IMR-90 (cell line): ENCODE measurements at regions not wholly inside any gene's neighbourhood (a gene's known extent, or its start where the extent isn't known, plus 50 kb on each side); places are given as distances from the start of the nearest gene placed in this dataset.
A peak's percentile ranks its signal among the peaks of the same experiment; 100 is the strongest.

Source experiments
- ATAC-seq: fragments of 200-7000 bp; cut with Tn5 transposase; 2 replicates; pipeline ENCODE4 v1.9.1; 2020; ENCODE audit warnings: low read depth, mild to moderate bottlenecking, moderate library complexity
- BruUV-seq: library from RNA; stranded (reverse); fragments of 400-500 nt; replicated peaks from 2 replicates; lab custom pipeline; 2021; lab: Mats Ljungman, UMichigan
- CTCF ChIA-PET: fragments of 300-600 bp; formaldehyde crosslinking; extraction: SDS; loops from one replicate; lab custom pipeline; 2021; ENCODE audit warnings: antibody characterized with exemption; lab: Yijun Ruan, JAX
- POLR2A ChIA-PET: fragments of 300-600 bp; sonication (Branson Sonifier 250); formaldehyde crosslinking; loops from one replicate; lab custom pipeline; 2022; ENCODE audit warnings: antibody characterized with exemption; ENCODE audit not compliant: unreplicated experiment; lab: Charles Lee
- DNase-seq: peaks from one replicate; pipeline ENCODE4 v3.0.0; 2013
- H2AFZ ChIP-seq: replicated peaks from 2 replicates; pipeline ENCODE3; 2013; ENCODE audit warnings: low read length, mild to moderate bottlenecking; ENCODE audit not compliant: poor library complexity
- H2AK5ac ChIP-seq: 2 replicates; pipeline ENCODE4 v1.6.1; 2013; ENCODE audit warnings: low read depth, low read length, inconsistent platforms
- H2AK9ac ChIP-seq: replicated peaks from 2 replicates; pipeline ENCODE3; 2013; ENCODE audit warnings: mild to moderate bottlenecking, low read depth, low read length, moderate library complexity; ENCODE audit not compliant: poor library complexity
- H2BK120ac ChIP-seq: 2 replicates; pipeline ENCODE4 v1.6.1; 2013; ENCODE audit warnings: low read depth, low read length, inconsistent platforms
- H2BK15ac ChIP-seq: 3 replicates; pipeline ENCODE4 v1.6.1; 2013; ENCODE audit warnings: low read depth, low read length, inconsistent platforms
- H2BK20ac ChIP-seq: 2 replicates; pipeline ENCODE4 v1.6.1; 2013; ENCODE audit warnings: low read depth, mild to moderate bottlenecking, inconsistent platforms, low read length, moderate library complexity
- H2BK5ac ChIP-seq: 2 replicates; pipeline ENCODE4 v1.6.1; 2013; ENCODE audit warnings: mild to moderate bottlenecking, low read depth, low read length, inconsistent platforms; ENCODE audit not compliant: poor library complexity, severe bottlenecking
- H3K14ac ChIP-seq: replicated peaks from 2 replicates; pipeline ENCODE4 v1.6.1; 2013; ENCODE audit warnings: low read depth, low read length, inconsistent platforms
- H3K18ac ChIP-seq: 2 replicates; pipeline ENCODE4 v1.6.1; 2013; ENCODE audit warnings: low read depth, low read length, control low read depth
- H3K23ac ChIP-seq: 2 replicates; pipeline ENCODE4 v1.6.1; 2013; ENCODE audit warnings: low read depth, low read length, inconsistent platforms
- H3K27ac ChIP-seq: 2 replicates; pipeline ENCODE4 v1.5.1; 2013; ENCODE audit warnings: mild to moderate bottlenecking, control low read depth, low read length; ENCODE audit not compliant: insufficient read depth
- H3K27me3 ChIP-seq: 2 replicates; pipeline ENCODE4 v1.6.1; 2013; ENCODE audit warnings: low read length; ENCODE audit not compliant: control insufficient read depth, insufficient read depth
- H3K36me3 ChIP-seq: 2 replicates; pipeline ENCODE4 v1.6.1; 2013; ENCODE audit warnings: low read length, mixed read lengths; ENCODE audit not compliant: control insufficient read depth, insufficient read depth
- H3K4ac ChIP-seq: 2 replicates; pipeline ENCODE4 v1.6.1; 2013; ENCODE audit warnings: low read depth, low read length, inconsistent platforms
- H3K4me1 ChIP-seq: 2 replicates; pipeline ENCODE4 v1.6.1; 2013; ENCODE audit warnings: low read length, mixed read lengths; ENCODE audit not compliant: control insufficient read depth, insufficient read depth
- H3K4me2 ChIP-seq: 2 replicates; pipeline ENCODE4 v1.6.1; 2013; ENCODE audit warnings: low read depth, mild to moderate bottlenecking, control low read depth, low read length, moderate library complexity
- H3K4me3 ChIP-seq: 2 replicates; pipeline ENCODE4 v1.5.1; 2013; ENCODE audit warnings: low read depth, mild to moderate bottlenecking, control low read depth, low read length, moderate library complexity; ENCODE audit not compliant: insufficient read depth
- H3K56ac ChIP-seq: 2 replicates; pipeline ENCODE4 v1.6.1; 2013; ENCODE audit warnings: low read length, inconsistent platforms; ENCODE audit not compliant: insufficient read depth; ENCODE audit errors: extremely low read depth
- H3K79me1 ChIP-seq, 2 experiments: 2 replicates each; pipeline ENCODE4 v1.6.1; 2013; ENCODE audit warnings: low read length in 2 of 2, inconsistent platforms in 1 of 2, low read depth in 1 of 2
- H3K9ac ChIP-seq: 2 replicates; pipeline ENCODE4 v1.6.1; 2013; ENCODE audit warnings: low read depth, low read length, control low read depth
- H3K9me1 ChIP-seq: 2 replicates; pipeline ENCODE4 v1.6.1; 2013; ENCODE audit warnings: low read length, inconsistent platforms; ENCODE audit not compliant: insufficient read depth
- H3K9me3 ChIP-seq: 2 replicates; pipeline ENCODE4 v1.6.1; 2013; ENCODE audit warnings: low read length; ENCODE audit not compliant: control insufficient read depth, insufficient read depth
- H4K20me1 ChIP-seq: 2 replicates; pipeline ENCODE4 v1.6.1; 2013; ENCODE audit warnings: low read length, inconsistent platforms; ENCODE audit not compliant: insufficient read depth
- H4K5ac ChIP-seq: 2 replicates; pipeline ENCODE4 v1.6.1; 2013; ENCODE audit warnings: mild to moderate bottlenecking, low read depth, low read length, control low read depth
- H4K8ac ChIP-seq, 2 experiments: 2 replicates each; pipeline ENCODE4 v1.6.1; 2013; ENCODE audit warnings: low read depth in 2 of 2, low read length in 2 of 2, control low read depth in 1 of 2, inconsistent platforms in 1 of 2
- H4K91ac ChIP-seq: 2 replicates; pipeline ENCODE4 v1.6.1; 2013; ENCODE audit warnings: low read depth, low read length, inconsistent platforms; ENCODE audit not compliant: insufficient read depth
- BHLHE40 ChIP-seq: fragments of 150-350 bp; IDR thresholded peaks from 2 replicates; pipeline ENCODE4 v1.6.1; 2016; ENCODE audit warnings: mild to moderate bottlenecking, low read depth, low read length
- CEBPB ChIP-seq: IDR thresholded peaks from 2 replicates; pipeline ENCODE4 v1.6.1; 2012; ENCODE audit warnings: low read depth, low read length, improper control_type of control experiment
- CHD1 ChIP-seq: IDR thresholded peaks from 2 replicates; pipeline ENCODE4 v1.6.1; 2012; ENCODE audit warnings: low read depth, low read length, improper control_type of control experiment
- CTCF ChIP-seq: conservative IDR thresholded peaks from 2 replicates; pipeline ENCODE4 v1.5.1; 2012; ENCODE audit warnings: mild to moderate bottlenecking, low read depth, low read length, improper control_type of control experiment
- ELK1 ChIP-seq: fragments of 150-350 bp; IDR thresholded peaks from 2 replicates; pipeline ENCODE4 v1.6.1; 2016; ENCODE audit warnings: low read depth, mild to moderate bottlenecking, low read length, moderate library complexity, borderline replicate concordance
- FOS ChIP-seq: fragments of 150-350 bp; IDR thresholded peaks from 2 replicates; pipeline ENCODE4 v1.6.1; 2016; ENCODE audit warnings: low read depth, low read length
- MAFK ChIP-seq: IDR thresholded peaks from 2 replicates; pipeline ENCODE4 v1.6.1; 2012; ENCODE audit warnings: low read depth, low read length, improper control_type of control experiment
- MAZ ChIP-seq: IDR thresholded peaks from 2 replicates; pipeline ENCODE4 v1.6.1; 2012; ENCODE audit warnings: low read depth, mild to moderate bottlenecking, low read length, improper control_type of control experiment, moderate library complexity, borderline replicate concordance
- MXI1 ChIP-seq: IDR thresholded peaks from 2 replicates; pipeline ENCODE4 v1.6.1; 2012; ENCODE audit warnings: low read depth, mild to moderate bottlenecking, low read length, moderate library complexity, borderline replicate concordance
- NFE2L2 ChIP-seq: fragments of 150-350 bp; IDR thresholded peaks from 2 replicates; pipeline ENCODE4 v1.6.1; 2016; ENCODE audit warnings: low read depth, mild to moderate bottlenecking, low read length
- POLR2A ChIP-seq: IDR thresholded peaks from 2 replicates; pipeline ENCODE4 v1.6.1; 2012; ENCODE audit warnings: mild to moderate bottlenecking, low read depth, low read length
- RAD21 ChIP-seq: IDR thresholded peaks from 2 replicates; pipeline ENCODE4 v1.6.1; 2012; ENCODE audit warnings: low read length, improper control_type of control experiment
- RCOR1 ChIP-seq: IDR thresholded peaks from 2 replicates; pipeline ENCODE4 v1.6.1; 2012; ENCODE audit warnings: mild to moderate bottlenecking, low read length, improper control_type of control experiment; ENCODE audit not compliant: insufficient replicate concordance
- SMC3 ChIP-seq: fragments of 150-350 bp; IDR thresholded peaks from 2 replicates; pipeline ENCODE4 v1.6.1; 2016; ENCODE audit warnings: low read depth, mild to moderate bottlenecking, antibody characterized with exemption, low read length, moderate library complexity
- USF2 ChIP-seq: fragments of 150-350 bp; IDR thresholded peaks from 2 replicates; pipeline ENCODE4 v1.6.1; 2017; ENCODE audit warnings: mild to moderate bottlenecking, antibody characterized with exemption, low read length, low read depth
- WGBS, 2 experiments: methylation state at CpG; one replicate each; pipeline versions ENCODE4 v1.1.5 to v1.1.7; 2013; ENCODE audit warnings: missing lambda C conversion rate in 2 of 2; ENCODE audit not compliant: insufficient read length in 1 of 2; ENCODE audit errors: extremely low coverage in 2 of 2; 5-methylcytosine and 5-hydroxymethylcytosine counted together
- dilution Hi-C: fragments of 300-500 bp; cut with HindIII; formaldehyde crosslinking; loops from one replicate; pipeline ENCODE4 v1.14.3; 2018; ENCODE audit warnings: low sequenced_read_pairs; ENCODE audit not compliant: unreplicated experiment
- in situ Hi-C: fragments of 300-500 bp; cut with MboI; formaldehyde crosslinking; loops from 3 replicates; pipeline ENCODE4 v1.14.3; 2019; ENCODE audit warnings: low sequenced_read_pairs, inconsistent platforms, mixed read lengths
- intact Hi-C: fragments of 100-400 bp; cut with micrococcal nuclease; formaldehyde crosslinking; loops from 2 replicates; pipeline ENCODE4 v1.10.0; 2022

- no peaks in the 10 kb centered on the region for H3K79me1 ChIP-seq
- dilution Hi-C loops: no loop called here
- no peak overlapping the region for H4K5ac ChIP-seq
- peak overlapping the region; percentile 87 for H2AK9ac ChIP-seq
- no peak overlapping the region for H2AFZ ChIP-seq
- H3K23ac ChIP-seq: no peak overlapping the region
- H3K9me3 ChIP-seq: peaks cover 2% of the 10 kb centered on the region
- no peaks in the 10 kb centered on the region; the same call in 1 of the 2 replicates for H3K9me1 ChIP-seq
- no TSS peak for BruUV-seq
- H2AK5ac ChIP-seq: peak overlapping the region; percentile 85; the same call in 1 of the 2 replicates
- no peak overlapping the region for H3K4me3 ChIP-seq
- no peak overlapping the region for H2BK5ac ChIP-seq
- H4K8ac ChIP-seq: 0 out of 4 replicates have a peak overlapping the region, but pooled peaks of 1 of the 2 experiments have one; percentile 21
- peak overlapping the region; percentile 40; the same call in 1 of the 2 replicates for H2BK120ac ChIP-seq
- no peak overlapping the region for H3K27ac ChIP-seq
- ATAC-seq: no peak
- intact Hi-C loops: no loop called here
- no peak for DNase-seq
- H2BK20ac ChIP-seq: peak overlapping the region; percentile 26
- CTCF ChIA-PET: interaction anchor here (0.9 kb wide), 1 partner anchor 223 kb away, joined by 3 read pairs; no protein-coding TSS in a partner anchor
- no peaks in the 10 kb centered on the region for H4K20me1 ChIP-seq
- in situ Hi-C loops: no loop called here
- no peaks in the 10 kb centered on the region for H3K36me3 ChIP-seq
- H4K91ac ChIP-seq: no peak overlapping the region
- no peak overlapping the region; the same call in 1 of the 2 replicates for H3K4me2 ChIP-seq
- POLR2A ChIA-PET: no interaction called here
- WGBS, 2 experiments: no CpG with 5 or more reads among the region's 4 CpGs
- H3K4me1 ChIP-seq: peaks cover 8% of the 10 kb centered on the region
- no peaks in the 10 kb centered on the region; the same call in 1 of the 2 replicates for H3K27me3 ChIP-seq
- no peak overlapping the region for H2BK15ac ChIP-seq
- H3K4ac ChIP-seq: peak overlapping the region; percentile 60; the same call in 1 of the 2 replicates
- H3K9ac ChIP-seq: no peak overlapping the region
- no peak overlapping the region; the same call in 1 of the 2 replicates for H3K18ac ChIP-seq
- TF ChIP-seq RCOR1 (no peak), CEBPB (no peak), CHD1 (no peak), MXI1 (no peak), RAD21 (no peak), BHLHE40 (no peak), SMC3 (no peak), FOS (no peak), USF2 (no peak), MAFK (no peak), POLR2A (no peak), CTCF (no peak), NFE2L2 (no peak), MAZ (no peak), ELK1 (no peak)
- peak overlapping the region; percentile 68 for H3K14ac ChIP-seq
- H3K56ac ChIP-seq: no peak overlapping the region
These were observed 175.1 kb upstream of the FOXQ1 start for GRCh38 chr6:1136827-1137226.
